HCT116 (cell line): ENCODE measurements at regions not wholly inside any gene's neighbourhood (a gene's known extent, or its start where the extent isn't known, plus 50 kb on each side); places are given as distances from the start of the nearest gene placed in this dataset.

Experiments
- ATAC-seq: fragments of 200-7000 bp; cut with Tn5 transposase; 2 replicates; pipeline ENCODE4 v1.9.1; 2020; ENCODE audit warnings: mild to moderate bottlenecking, moderate library complexity
- BruUV-seq: library from RNA; stranded (reverse); fragments of 400-500 nt; replicated peaks from 2 replicates; lab custom pipeline; 2021; lab: Mats Ljungman, UMichigan
- CTCF ChIA-PET: fragments of 300-600 bp; sonication (Branson Sonifier 250); formaldehyde crosslinking; loops from one replicate; lab custom pipeline; 2021; ENCODE audit warnings: antibody characterized with exemption; lab: Charles Lee
- POLR2A ChIA-PET: fragments of 300-600, 350-600 bp; sonication (Branson Sonifier 250); formaldehyde crosslinking; loops from one replicate; lab custom pipeline; 2021; ENCODE audit warnings: antibody characterized with exemption; lab: Charles Lee
- RAD21 ChIA-PET, 2 experiments: fragments of 300-600 bp; sonication (Branson Sonifier 250); formaldehyde crosslinking; loops; one replicate each; lab custom pipeline; 2023; ENCODE audit warnings: low total read pairs in 2 of 2; ENCODE audit not compliant: uncharacterized antibody in 2 of 2, unreplicated experiment in 2 of 2, low non-redundant PET in 1 of 2; lab: Charles Lee
- DNase-seq: peaks from one replicate; pipeline ENCODE4 v3.0.0-alpha.2; 2010; ENCODE audit warnings: low read depth, low spot score
- H2AFZ ChIP-seq: fragments of 200-600 bp; shearing (Covaris generic), sonication (generic); 2 replicates; pipeline ENCODE4 v1.6.1; 2017; ENCODE audit warnings: low read depth, mixed run types, mixed read lengths, antibody characterized with exemption, low read length; ENCODE audit not compliant: poor library complexity, severe bottlenecking
- H3K27ac ChIP-seq: 2 replicates; pipeline ENCODE4 v1.5.1; 2012; ENCODE audit warnings: low read depth, low read length
- H3K27me3 ChIP-seq: fragments of 200-600 bp; sonication (generic); 2 replicates; pipeline ENCODE4 v1.6.1; 2016; ENCODE audit warnings: mixed run types, low read length, mixed read lengths; ENCODE audit not compliant: insufficient read depth
- H3K36me3 ChIP-seq, 2 experiments: fragments of 200-500 bp in 1 of 2; fragments of 200-600 bp in 1 of 2; sonication (Bioruptor generic) in 1 of 2; sonication (generic) in 1 of 2; 2 replicates each; pipeline versions ENCODE4 v1.5.1 to v1.6.1; 2014 to 2016; ENCODE audit warnings: low read length in 2 of 2, inconsistent platforms in 1 of 2, mixed read lengths in 1 of 2, mixed run types in 1 of 2; ENCODE audit not compliant: insufficient read depth in 2 of 2, control insufficient read depth in 1 of 2
- H3K4me1 ChIP-seq, 2 experiments: fragments of 200-600 bp in 1 of 2; sonication (generic) in 1 of 2; 2 replicates each; pipeline versions ENCODE4 v1.5.1 to v1.6.1; 2012 to 2017; ENCODE audit warnings: low read length in 2 of 2, inconsistent platforms in 1 of 2, mild to moderate bottlenecking in 1 of 2, mixed read lengths in 1 of 2, mixed run types in 1 of 2, moderate library complexity in 1 of 2; ENCODE audit not compliant: insufficient read depth in 2 of 2, control insufficient read depth in 1 of 2
- H3K4me2 ChIP-seq: fragments of 200-600 bp; sonication (generic); 2 replicates; pipeline ENCODE4 v1.6.1; 2017; ENCODE audit warnings: mixed run types, low read length, mixed read lengths
- H3K4me3 ChIP-seq, 2 experiments: fragments of 200-600 bp in 1 of 2; sonication (generic) in 1 of 2; replicated peaks in 1 of 2; 2 replicates each; pipeline ENCODE4 v1.5.1; 2011 to 2016; ENCODE audit warnings: low read length in 2 of 2, control low read depth in 1 of 2, low read depth in 1 of 2, mild to moderate bottlenecking in 1 of 2, mixed read lengths in 1 of 2, mixed run types in 1 of 2
- H3K79me2 ChIP-seq: fragments of 200-600 bp; sonication (generic); 2 replicates; pipeline ENCODE4 v1.6.1; 2017; ENCODE audit warnings: mild to moderate bottlenecking, mixed run types, low read length, moderate library complexity, mixed read lengths; ENCODE audit not compliant: insufficient read depth
- H3K9ac ChIP-seq: fragments of 200-600 bp; sonication (generic); 2 replicates; pipeline ENCODE4 v1.6.1; 2016; ENCODE audit warnings: low read length, mixed read lengths
- H3K9me2 ChIP-seq: fragments of 200-600 bp; sonication (generic), shearing (Covaris generic); 2 replicates; pipeline ENCODE4 v1.6.1; 2017; ENCODE audit warnings: mixed run types, mild to moderate bottlenecking, moderate library complexity; ENCODE audit not compliant: insufficient read depth
- H3K9me3 ChIP-seq, 2 experiments: fragments of 200-500 bp in 1 of 2; fragments of 200-600 bp in 1 of 2; sonication (Bioruptor generic) in 1 of 2; sonication (generic) in 1 of 2; 2 replicates each; pipeline ENCODE4 v1.6.1; 2014 to 2017; ENCODE audit warnings: low read length in 2 of 2, mixed read lengths in 2 of 2, inconsistent platforms in 1 of 2, low read depth in 1 of 2, mild to moderate bottlenecking in 1 of 2, mixed run types in 1 of 2, moderate library complexity in 1 of 2; ENCODE audit not compliant: control insufficient read depth in 1 of 2, insufficient read depth in 1 of 2
- H4K20me1 ChIP-seq: fragments of 200-600 bp; sonication (generic), shearing (Covaris generic); 2 replicates; pipeline ENCODE4 v1.6.1; 2017; ENCODE audit warnings: mixed run types, mild to moderate bottlenecking, moderate library complexity; ENCODE audit not compliant: insufficient read depth
- CBX3 ChIP-seq: IDR thresholded peaks from 2 replicates; pipeline ENCODE4 v1.6.1; 2012; ENCODE audit warnings: low read depth
- FOSL1 ChIP-seq: IDR thresholded peaks from 2 replicates; pipeline ENCODE4 v1.6.1; 2012; ENCODE audit warnings: low read depth
- MAX ChIP-seq: IDR thresholded peaks from 2 replicates; pipeline ENCODE4 v1.6.1; 2012
- POLR2A ChIP-seq: IDR thresholded peaks from 2 replicates; pipeline ENCODE4 v1.7.0; 2011; ENCODE audit warnings: borderline replicate concordance; ENCODE audit not compliant: insufficient read depth, insufficient read length; ENCODE audit errors: extremely low read depth
- POLR2AphosphoS5 ChIP-seq: IDR thresholded peaks from 2 replicates; pipeline ENCODE4 v1.6.1; 2011; ENCODE audit warnings: mild to moderate bottlenecking, low read depth, low read length, moderate library complexity
- SIN3A ChIP-seq: IDR thresholded peaks from 2 replicates; pipeline ENCODE4 v1.6.1; 2012; ENCODE audit warnings: low read depth
- SP1 ChIP-seq: IDR thresholded peaks from 2 replicates; pipeline ENCODE4 v1.6.1; 2012; ENCODE audit warnings: low read depth
- SRF ChIP-seq: IDR thresholded peaks from 2 replicates; pipeline ENCODE4 v1.6.1; 2012; ENCODE audit warnings: low read depth
- YY1 ChIP-seq: IDR thresholded peaks from 2 replicates; pipeline ENCODE4 v1.6.1; 2011; ENCODE audit warnings: low read length, low read depth, moderate library complexity, mild to moderate bottlenecking; ENCODE audit not compliant: insufficient replicate concordance; ENCODE audit errors: extremely low read depth
- ZFX ChIP-seq: fragments of 450-650 bp; IDR thresholded peaks from 2 replicates; pipeline ENCODE4 v1.6.1; 2017
- ZNF274 ChIP-seq: fragments of 200-500 bp; sonication (Bioruptor generic); IDR thresholded peaks from 2 replicates; pipeline ENCODE4 v1.6.1; 2014; ENCODE audit warnings: mild to moderate bottlenecking, low read depth, low read length, inconsistent platforms
- intact Hi-C: fragments of 100-400 bp; cut with micrococcal nuclease; formaldehyde crosslinking; loops from 2 replicates; pipeline ENCODE4 v1.10.0; 2022
- TF ChIP-seq, protein P1 (sequence below): IDR thresholded peaks from 2 replicates; pipeline ENCODE4 v1.6.1; 2012
- TF ChIP-seq, protein P2 (sequence below): IDR thresholded peaks from 2 replicates; pipeline ENCODE4 v1.6.1; 2011; ENCODE audit warnings: mild to moderate bottlenecking, low read length, moderate library complexity; ENCODE audit not compliant: insufficient replicate concordance; ENCODE audit errors: extremely low read depth
- TF ChIP-seq, protein P3 (sequence below): IDR thresholded peaks from 2 replicates; pipeline ENCODE4 v1.6.1; 2012; ENCODE audit warnings: low read depth

DNA sequence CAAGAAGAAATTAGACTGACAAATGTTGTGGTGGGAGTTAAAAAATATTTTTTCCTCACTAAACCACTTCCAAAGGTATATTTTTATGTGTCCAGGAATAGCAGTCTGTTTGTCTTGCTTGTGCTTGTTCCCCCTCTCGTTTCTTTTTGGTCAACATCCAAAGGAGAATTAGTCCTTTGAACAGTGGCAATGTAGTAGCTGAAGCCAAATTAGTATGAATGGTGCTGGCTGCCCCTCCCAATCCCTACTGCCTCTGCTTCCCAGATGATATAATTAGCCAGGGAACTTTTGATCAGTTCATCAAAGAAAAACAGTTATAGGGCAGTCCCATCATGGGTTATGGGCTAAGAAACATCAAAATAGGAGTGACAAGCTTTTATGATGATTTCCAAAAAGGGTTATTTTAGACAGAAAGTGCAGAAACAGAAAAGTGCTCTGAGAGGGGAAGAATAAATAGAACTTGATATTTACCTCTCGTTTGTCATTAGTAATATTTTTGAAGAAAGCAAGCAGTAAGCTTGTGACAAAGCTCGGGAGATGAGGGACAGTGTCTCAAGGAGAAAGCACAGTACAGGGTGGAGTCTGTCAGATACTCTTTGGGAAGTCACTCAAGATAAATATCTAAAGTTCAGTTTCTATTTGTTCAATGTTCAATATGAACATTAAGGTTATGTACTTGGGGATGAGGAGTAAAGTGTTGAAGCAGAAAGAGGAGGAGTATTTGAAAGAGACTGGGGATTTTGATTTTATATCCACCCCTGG, 239.1 kb downstream of the HLX start:
- Histone ChIP-seq H3K4me2 (no peak overlapping the region), H2AFZ (no peak overlapping the region), H3K27me3 (no peaks in the 10 kb centered on the region), H3K36me3 (no peaks in the 10 kb centered on the region), H3K79me2 (no peaks in the 10 kb centered on the region), H3K4me3 (no peak overlapping the region), H3K9ac (no peak overlapping the region), H3K27ac (no peak overlapping the region), H4K20me1 (no peaks in the 10 kb centered on the region), H3K9me3 (no peaks in the 10 kb centered on the region), H3K9me2 (no peaks in the 10 kb centered on the region), H3K4me1 (no peaks in the 10 kb centered on the region)
- ChIA-PET POLR2A (no interaction called here), CTCF (no interaction called here), RAD21 (no interaction called here)
- intact Hi-C loops = no loop called here
- ATAC-seq (no peak), DNase-seq (no peak)
- no peak for TF ChIP-seq SRF
- TF ChIP-seq, protein P1, sequence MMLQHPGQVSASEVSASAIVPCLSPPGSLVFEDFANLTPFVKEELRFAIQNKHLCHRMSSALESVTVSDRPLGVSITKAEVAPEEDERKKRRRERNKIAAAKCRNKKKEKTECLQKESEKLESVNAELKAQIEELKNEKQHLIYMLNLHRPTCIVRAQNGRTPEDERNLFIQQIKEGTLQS = no peak
- TF ChIP-seq SIN3A = no peak
- no peak for TF ChIP-seq POLR2AphosphoS5
- no TSS peak for BruUV-seq

- H3K9me2 ChIP-seq = no peaks in the 10 kb centered on the region
- ATAC-seq = no peak
- H3K27ac ChIP-seq = no peak overlapping the region
- no peak overlapping the region for H3K4me2 ChIP-seq
- ChIA-PET CTCF (no interaction called here), RAD21 (no interaction called here), POLR2A (no interaction called here)
- intact Hi-C loops = no loop called here
- H3K9me3 ChIP-seq = no peaks in the 10 kb centered on the region
- H3K27me3 ChIP-seq = no peaks in the 10 kb centered on the region
- no TSS peak for BruUV-seq
- H3K4me3 ChIP-seq = no peak overlapping the region
- no peak overlapping the region for H2AFZ ChIP-seq
- H3K79me2 ChIP-seq = no peaks in the 10 kb centered on the region
- DNase-seq = no peak
- no peak overlapping the region for H3K9ac ChIP-seq
- no peaks in the 10 kb centered on the region for H4K20me1 ChIP-seq
- H3K4me1 ChIP-seq = no peaks in the 10 kb centered on the region
- no peaks in the 10 kb centered on the region for H3K36me3 ChIP-seq
- TF ChIP-seq YY1 = no peak
- TF ChIP-seq, protein P2, sequence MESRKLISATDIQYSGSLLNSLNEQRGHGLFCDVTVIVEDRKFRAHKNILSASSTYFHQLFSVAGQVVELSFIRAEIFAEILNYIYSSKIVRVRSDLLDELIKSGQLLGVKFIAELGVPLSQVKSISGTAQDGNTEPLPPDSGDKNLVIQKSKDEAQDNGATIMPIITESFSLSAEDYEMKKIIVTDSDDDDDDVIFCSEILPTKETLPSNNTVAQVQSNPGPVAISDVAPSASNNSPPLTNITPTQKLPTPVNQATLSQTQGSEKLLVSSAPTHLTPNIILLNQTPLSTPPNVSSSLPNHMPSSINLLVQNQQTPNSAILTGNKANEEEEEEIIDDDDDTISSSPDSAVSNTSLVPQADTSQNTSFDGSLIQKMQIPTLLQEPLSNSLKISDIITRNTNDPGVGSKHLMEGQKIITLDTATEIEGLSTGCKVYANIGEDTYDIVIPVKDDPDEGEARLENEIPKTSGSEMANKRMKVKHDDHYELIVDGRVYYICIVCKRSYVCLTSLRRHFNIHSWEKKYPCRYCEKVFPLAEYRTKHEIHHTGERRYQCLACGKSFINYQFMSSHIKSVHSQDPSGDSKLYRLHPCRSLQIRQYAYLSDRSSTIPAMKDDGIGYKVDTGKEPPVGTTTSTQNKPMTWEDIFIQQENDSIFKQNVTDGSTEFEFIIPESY = no peak
- TF ChIP-seq ZNF274 = no peak
- TF ChIP-seq FOSL1 = no peak
- no peak for TF ChIP-seq SRF
- TF ChIP-seq CBX3 = no peak
- no peak for TF ChIP-seq SIN3A
- TF ChIP-seq, protein P3, sequence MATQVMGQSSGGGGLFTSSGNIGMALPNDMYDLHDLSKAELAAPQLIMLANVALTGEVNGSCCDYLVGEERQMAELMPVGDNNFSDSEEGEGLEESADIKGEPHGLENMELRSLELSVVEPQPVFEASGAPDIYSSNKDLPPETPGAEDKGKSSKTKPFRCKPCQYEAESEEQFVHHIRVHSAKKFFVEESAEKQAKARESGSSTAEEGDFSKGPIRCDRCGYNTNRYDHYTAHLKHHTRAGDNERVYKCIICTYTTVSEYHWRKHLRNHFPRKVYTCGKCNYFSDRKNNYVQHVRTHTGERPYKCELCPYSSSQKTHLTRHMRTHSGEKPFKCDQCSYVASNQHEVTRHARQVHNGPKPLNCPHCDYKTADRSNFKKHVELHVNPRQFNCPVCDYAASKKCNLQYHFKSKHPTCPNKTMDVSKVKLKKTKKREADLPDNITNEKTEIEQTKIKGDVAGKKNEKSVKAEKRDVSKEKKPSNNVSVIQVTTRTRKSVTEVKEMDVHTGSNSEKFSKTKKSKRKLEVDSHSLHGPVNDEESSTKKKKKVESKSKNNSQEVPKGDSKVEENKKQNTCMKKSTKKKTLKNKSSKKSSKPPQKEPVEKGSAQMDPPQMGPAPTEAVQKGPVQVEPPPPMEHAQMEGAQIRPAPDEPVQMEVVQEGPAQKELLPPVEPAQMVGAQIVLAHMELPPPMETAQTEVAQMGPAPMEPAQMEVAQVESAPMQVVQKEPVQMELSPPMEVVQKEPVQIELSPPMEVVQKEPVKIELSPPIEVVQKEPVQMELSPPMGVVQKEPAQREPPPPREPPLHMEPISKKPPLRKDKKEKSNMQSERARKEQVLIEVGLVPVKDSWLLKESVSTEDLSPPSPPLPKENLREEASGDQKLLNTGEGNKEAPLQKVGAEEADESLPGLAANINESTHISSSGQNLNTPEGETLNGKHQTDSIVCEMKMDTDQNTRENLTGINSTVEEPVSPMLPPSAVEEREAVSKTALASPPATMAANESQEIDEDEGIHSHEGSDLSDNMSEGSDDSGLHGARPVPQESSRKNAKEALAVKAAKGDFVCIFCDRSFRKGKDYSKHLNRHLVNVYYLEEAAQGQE = no peak
- no peak for TF ChIP-seq ZFX
- TF ChIP-seq MAX = no peak
- TF ChIP-seq SP1 = no peak
- no peak for TF ChIP-seq POLR2A
Measured at GRCh38 chr1:221118938-221119320, 239.7 kb downstream of the HLX start.
